ENCODE measurements at regions not wholly inside any gene's neighbourhood (a gene's known extent, or its start where the extent isn't known, plus 50 kb on each side); places are given as distances from the start of the nearest gene placed in this dataset.

DNA sequence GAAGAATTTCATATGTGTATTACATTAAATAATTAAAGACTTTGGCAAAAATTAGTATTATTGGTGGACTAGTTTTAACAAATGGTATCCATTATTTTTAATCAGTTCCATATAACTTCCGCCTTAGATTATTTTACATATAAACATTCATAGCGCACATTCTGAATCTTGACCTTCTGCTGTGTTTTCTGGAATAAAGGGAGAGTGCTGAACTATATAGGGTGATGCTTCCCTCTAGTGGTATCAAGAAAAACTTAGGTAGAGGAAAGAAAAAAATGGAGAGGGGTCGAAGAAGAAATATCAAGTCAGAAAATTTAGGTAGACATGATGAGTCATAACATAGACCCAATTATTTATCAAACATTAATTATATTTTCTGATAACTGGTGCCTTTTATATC, 155.6 kb upstream of the PACRGL start:
- TF ChIP-seq, protein P1, sequence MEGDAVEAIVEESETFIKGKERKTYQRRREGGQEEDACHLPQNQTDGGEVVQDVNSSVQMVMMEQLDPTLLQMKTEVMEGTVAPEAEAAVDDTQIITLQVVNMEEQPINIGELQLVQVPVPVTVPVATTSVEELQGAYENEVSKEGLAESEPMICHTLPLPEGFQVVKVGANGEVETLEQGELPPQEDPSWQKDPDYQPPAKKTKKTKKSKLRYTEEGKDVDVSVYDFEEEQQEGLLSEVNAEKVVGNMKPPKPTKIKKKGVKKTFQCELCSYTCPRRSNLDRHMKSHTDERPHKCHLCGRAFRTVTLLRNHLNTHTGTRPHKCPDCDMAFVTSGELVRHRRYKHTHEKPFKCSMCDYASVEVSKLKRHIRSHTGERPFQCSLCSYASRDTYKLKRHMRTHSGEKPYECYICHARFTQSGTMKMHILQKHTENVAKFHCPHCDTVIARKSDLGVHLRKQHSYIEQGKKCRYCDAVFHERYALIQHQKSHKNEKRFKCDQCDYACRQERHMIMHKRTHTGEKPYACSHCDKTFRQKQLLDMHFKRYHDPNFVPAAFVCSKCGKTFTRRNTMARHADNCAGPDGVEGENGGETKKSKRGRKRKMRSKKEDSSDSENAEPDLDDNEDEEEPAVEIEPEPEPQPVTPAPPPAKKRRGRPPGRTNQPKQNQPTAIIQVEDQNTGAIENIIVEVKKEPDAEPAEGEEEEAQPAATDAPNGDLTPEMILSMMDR (conservative IDR thresholded peaks at IDR 0.05; ENCODE audit: low read length), result peak; percentile 70
- peak; percentile 63 for DNase-seq (ENCODE audit: low read depth)
- H3K4me3 ChIP-seq (ENCODE audit: low read length), result no peak overlapping the region

DNA sequence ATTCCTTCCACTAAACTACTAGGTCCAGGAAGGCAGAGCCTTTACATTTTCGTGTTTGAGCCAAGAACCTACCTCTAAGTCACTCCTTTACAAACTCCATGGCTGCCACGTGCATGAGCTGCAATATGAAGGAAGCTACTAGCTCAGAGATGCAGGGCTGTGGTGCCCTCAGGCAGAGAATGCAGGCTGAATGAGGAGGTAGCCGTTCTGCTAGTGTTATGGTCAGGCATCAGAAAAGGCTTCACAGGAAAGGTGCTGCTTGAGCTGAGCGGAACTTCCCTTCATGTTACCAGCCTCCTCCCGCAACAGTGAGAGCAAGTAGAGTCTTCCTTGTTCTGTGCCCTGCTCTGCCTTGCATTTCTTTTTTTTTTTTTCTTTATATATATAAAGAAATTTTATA, 148.3 kb upstream of the PACRGL start:
- TF ChIP-seq, protein P1 (conservative IDR thresholded peaks at IDR 0.05; ENCODE audit: low read length), result no peak
- H3K4me3 ChIP-seq (ENCODE audit: low read length), result no peak overlapping the region
- no peak for DNase-seq (ENCODE audit: low read depth)

DNA sequence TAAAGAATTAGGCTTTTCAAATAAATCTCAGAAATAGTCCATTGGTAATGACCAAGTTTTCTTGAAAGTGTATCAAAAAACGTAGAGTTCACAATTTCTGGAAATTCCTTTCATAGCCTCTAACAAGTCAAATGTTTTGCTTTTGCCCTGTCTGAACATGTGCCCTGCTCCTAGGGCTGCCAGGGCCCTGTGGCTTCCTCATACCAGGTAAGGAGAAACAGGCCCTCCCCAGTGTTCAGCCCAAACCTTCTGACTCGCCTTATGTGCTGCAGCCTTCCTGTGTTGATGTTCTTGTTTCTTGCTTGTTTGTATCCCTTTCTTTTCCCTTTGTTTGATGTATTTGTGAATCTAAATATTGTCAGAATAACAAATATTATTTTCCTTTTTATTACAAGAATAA, 146.1 kb upstream of the PACRGL start:
- no peak overlapping the region for H3K4me3 ChIP-seq (ENCODE audit: low read length)
- TF ChIP-seq, protein P1 (conservative IDR thresholded peaks at IDR 0.05; ENCODE audit: low read length), result no peak
- no peak for DNase-seq (ENCODE audit: low read depth)

DNA sequence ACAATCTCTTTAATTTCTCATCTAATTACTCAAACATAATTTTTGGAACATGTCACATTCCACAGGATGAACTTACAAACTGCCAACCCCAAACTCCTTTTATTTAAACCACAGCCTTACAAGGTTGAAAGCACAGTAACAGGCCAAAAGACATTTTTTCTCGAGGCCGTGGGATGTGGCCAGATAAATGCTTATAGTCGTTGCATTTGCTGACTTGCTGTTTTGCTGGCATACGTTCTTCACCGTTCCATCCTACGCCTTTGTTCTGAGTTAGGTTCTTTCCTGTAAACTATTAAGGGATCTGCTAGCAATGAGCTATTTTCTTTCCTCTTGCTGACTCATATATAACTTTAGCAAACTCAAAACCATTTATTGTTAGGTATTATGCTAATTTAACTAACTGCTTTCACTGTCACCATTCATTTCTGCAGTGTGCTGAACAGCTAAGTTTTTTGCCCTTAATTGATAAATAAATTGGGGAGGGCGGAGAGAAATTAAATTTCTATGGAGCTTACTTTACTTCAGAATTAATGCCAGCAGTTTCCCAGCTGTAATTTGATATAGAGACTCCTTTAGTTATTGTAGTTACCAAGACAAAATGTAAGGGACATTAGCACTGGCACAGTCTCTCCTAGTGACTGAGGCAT, 135.1 kb upstream of the PACRGL start:
- H3K4me3 ChIP-seq (ENCODE audit: low read length), result no peak overlapping the region
- DNase-seq (ENCODE audit: low read depth), result no peak
- TF ChIP-seq, protein P1 (conservative IDR thresholded peaks at IDR 0.05; ENCODE audit: low read length), result no peak

DNA sequence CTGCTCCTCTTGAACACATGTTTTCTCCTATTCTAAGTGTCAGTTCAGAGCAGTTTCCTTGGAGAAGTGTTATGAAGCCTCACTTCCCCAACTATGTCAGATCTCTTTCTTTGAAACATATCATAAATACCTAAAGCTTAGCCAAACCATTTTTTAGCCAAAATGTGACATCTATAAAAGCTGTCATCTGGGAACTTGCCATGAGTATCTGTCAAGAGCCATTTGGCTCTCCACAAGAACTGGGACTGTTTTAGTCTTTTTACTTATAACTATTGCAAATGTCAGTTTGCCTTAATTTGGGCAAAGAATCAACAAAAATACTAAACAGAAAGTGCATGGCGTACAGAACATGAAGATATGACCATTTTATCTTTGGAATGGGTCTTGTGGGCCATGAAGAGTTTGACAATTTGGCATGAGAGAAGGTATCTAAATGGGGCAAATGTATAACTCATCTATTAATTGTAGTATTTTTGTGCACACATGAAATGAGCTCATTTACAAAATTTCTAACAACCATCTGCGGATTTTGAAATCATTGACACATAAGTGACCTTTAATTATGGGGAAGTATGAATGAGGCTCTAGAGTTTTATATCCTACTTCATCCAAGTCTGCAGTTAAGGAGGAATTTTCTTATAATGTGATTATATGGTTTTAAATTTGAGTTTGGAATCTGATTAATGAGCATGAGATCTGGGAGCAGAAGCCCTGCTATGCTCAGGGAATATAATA, 129.1 kb upstream of the PACRGL start:
- no peak for DNase-seq (ENCODE audit: low read depth)
- H3K4me3 ChIP-seq (ENCODE audit: low read length), result no peak overlapping the region
- TF ChIP-seq, protein P1 (conservative IDR thresholded peaks at IDR 0.05; ENCODE audit: low read length), result no peak

DNA sequence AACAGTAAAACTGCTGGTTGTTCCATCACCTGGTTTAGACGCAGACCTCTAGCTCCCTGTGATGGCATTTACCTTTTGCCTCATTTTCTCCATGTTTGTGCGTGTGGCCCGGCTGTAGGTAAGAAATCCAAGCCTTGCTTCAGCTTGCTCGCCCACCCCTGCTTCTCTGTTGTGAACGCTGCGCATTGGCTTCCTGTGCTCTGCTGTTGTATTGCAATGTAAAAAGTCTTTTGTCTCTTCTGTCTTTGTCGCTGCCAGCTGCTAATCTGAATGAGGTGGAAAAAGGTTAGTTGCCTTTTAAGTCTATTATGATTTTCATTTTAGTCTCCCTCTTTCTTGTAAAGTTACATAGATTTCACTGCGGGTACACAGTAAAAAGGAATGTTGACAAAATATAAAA, 127.3 kb upstream of the PACRGL start:
- TF ChIP-seq, protein P1 (conservative IDR thresholded peaks at IDR 0.05; ENCODE audit: low read length), result no peak
- no peak overlapping the region for H3K4me3 ChIP-seq (ENCODE audit: low read length)
- DNase-seq (ENCODE audit: low read depth), result no peak

DNA sequence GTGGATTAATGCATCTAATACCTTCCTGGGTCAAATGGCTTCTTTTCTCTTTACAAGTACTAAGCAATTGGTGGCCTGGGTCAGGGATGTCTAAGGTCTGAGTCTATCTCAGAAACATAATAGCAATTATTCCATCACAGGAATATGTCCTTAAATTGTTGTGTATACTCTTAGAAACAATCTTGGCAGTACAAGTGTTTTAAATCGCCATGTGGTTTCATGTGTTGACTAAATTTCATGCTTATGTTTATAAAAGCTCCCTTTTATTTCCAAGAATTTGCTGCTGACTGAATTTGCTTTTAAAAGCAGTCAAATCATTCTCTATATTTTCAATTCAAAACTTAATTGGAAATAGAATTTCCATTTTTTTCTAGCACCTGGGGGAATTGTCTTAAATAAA, 125.3 kb upstream of the PACRGL start:
- DNase-seq (ENCODE audit: low read depth), result no peak
- no peak overlapping the region for H3K4me3 ChIP-seq (ENCODE audit: low read length)
- TF ChIP-seq, protein P1 (conservative IDR thresholded peaks at IDR 0.05; ENCODE audit: low read length), result no peak
